Stomach (tissue), 8 donors: ENCODE measurements at regions not wholly inside any gene's neighbourhood (a gene's known extent, or its start where the extent isn't known, plus 50 kb on each side); places are given as distances from the start of the nearest gene placed in this dataset.
"Not testable (repeated sequence)": the region's sequence is repeated elsewhere in the genome, so short reads cannot be mapped to it uniquely, and the experiment has no call there.

Experiments used
- DNase-seq, 2 donors: peaks; one replicate each; pipeline versions ENCODE4 v3.0.0 to v3.0.0-alpha.2; 2013 to 2019
- H3K27ac ChIP-seq, 5 donors: fragments of 200-600 bp in 4 of 5; sonication (generic) in 4 of 5; one replicate each; pipeline ENCODE4 v1.5.1; 2013 to 2019; ENCODE audit warnings: mild to moderate bottlenecking in 1 of 5, moderate library complexity in 1 of 5
- H3K27me3 ChIP-seq, 3 donors: fragments of 200-600 bp; sonication (generic); one replicate each; pipeline ENCODE4 v1.5.1; 2017 to 2019; ENCODE audit warnings: mixed run types in 1 of 3
- H3K36me3 ChIP-seq, 4 donors: fragments of 200-600 bp; sonication (generic); 1 replicate in 3 of 4; 2 replicates in 1 of 4; pipeline ENCODE4 v1.5.1; 2016 to 2019
- H3K4me1 ChIP-seq, 4 donors: fragments of 200-600 bp; sonication (generic); one replicate each; pipeline ENCODE4 v1.5.1; 2016 to 2019
- H3K4me3 ChIP-seq, 4 donors: fragments of 200-600 bp; sonication (generic) in 3 of 4; one replicate each; pipeline ENCODE4 v1.5.1; 2016 to 2019; ENCODE audit warnings: mild to moderate bottlenecking in 1 of 4
- H3K9me3 ChIP-seq, 4 donors: fragments of 200-600 bp; sonication (generic); one replicate each; pipeline ENCODE4 v1.5.1; 2016 to 2019
- WGBS, 5 donors: extraction: QIAGEN DNeasy Blood & Tissue Kit in 3 of 5; methylation state at CpG; one replicate each; pipeline versions ENCODE4 v1.1.5 to v1.1.7; 2013 to 2018; 5-methylcytosine and 5-hydroxymethylcytosine counted together
- intact Hi-C: fragments of 100-400 bp; cut with DNase I; formaldehyde crosslinking; loops from one replicate; pipeline ENCODE4 v1.15.1; 2023; ENCODE audit warnings: low total_unique reads
- donor health status: healthy with polysubstance abuse.
- donor health status: Bipolar disorder and iron deficiency.
- donor health status: healthy.

DNA sequence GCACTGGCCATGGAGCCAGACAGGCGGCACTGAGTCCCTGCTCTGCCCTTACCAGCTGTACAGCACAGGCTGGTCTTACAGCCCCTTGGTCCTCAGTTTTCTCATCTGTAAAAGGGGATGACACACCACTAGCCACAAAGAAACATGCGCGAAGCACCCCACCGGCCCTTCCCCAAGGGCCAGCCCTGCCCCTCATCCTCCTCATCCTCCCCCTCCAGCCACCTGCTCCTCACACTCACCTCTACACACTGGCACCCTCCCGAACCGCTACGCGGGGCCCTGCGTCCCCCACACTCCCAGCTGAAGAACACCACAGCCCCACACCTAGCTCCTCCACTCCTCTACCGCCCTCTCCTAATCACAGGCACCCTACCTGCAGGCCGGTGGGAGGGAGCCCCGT lies 138.4 kb downstream of the TNFRSF13B start:
- DNase-seq, intact Hi-C loops, H3K4me1 ChIP-seq, H3K36me3 ChIP-seq, H3K4me3 ChIP-seq, H3K27me3 ChIP-seq, H3K9me3 ChIP-seq, H3K27ac ChIP-seq: not testable (repeated sequence)
- WGBS, 5 donors, result 76 to 93% (median 89%) methylated on average over 3 to 11 of the region's 12 CpGs

GRCh38 chr17:16832853-16833252 lies 139.1 kb downstream of the TNFRSF13B start:
- H3K4me1 ChIP-seq, H3K27ac ChIP-seq, H3K9me3 ChIP-seq, intact Hi-C loops, H3K27me3 ChIP-seq, H3K4me3 ChIP-seq, H3K36me3 ChIP-seq: not testable (repeated sequence)
- 23 to 49% (median 39%) methylated on average over 4 to 5 of the region's 8 CpGs; no CpG with 5 or more reads in 1 of the 5 donors for WGBS, 5 donors
- peak in 1 of 2 donors; percentile 40 for DNase-seq

DNA sequence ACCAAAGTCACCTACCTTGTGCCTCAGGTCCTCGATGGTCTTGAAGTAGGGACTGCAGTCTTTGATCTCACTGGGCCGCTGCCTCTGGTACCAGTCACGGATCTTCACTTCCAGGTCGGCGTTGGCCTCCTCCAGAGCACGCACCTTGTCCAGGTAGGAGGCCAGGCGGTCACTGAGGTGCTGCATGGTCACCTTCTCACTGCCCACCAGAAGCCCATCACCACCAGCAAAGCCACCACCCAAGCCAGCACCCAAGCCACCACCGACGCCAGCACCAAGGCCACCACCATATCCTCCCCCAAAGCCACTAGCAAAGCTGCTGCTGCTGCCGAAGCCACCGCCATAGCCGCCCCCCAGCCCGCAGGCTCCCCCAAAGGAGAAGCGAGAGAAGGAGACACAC lies 139.7 kb downstream of the TNFRSF13B start:
- DNase-seq, H3K36me3 ChIP-seq, H3K4me3 ChIP-seq, H3K9me3 ChIP-seq, H3K27me3 ChIP-seq, H3K27ac ChIP-seq, H3K4me1 ChIP-seq, intact Hi-C loops: not testable (repeated sequence)
- WGBS, 5 donors, result 83 to 87% (median 86%) methylated on average over 2 to 11 of the region's 14 CpGs; no CpG with 5 or more reads in 1 of the 5 donors

GRCh38 chr17:16830770-16831169 lies 140.7 kb downstream of the CCDC144A start:
- H3K4me1 ChIP-seq, H3K4me3 ChIP-seq, intact Hi-C loops, DNase-seq, H3K9me3 ChIP-seq, H3K36me3 ChIP-seq, H3K27ac ChIP-seq, H3K27me3 ChIP-seq: not testable (repeated sequence)
- 80 to 85% (median 84%) methylated on average over 3 to 5 of the region's 6 CpGs; no CpG with 5 or more reads in 2 of the 5 donors for WGBS, 5 donors

GRCh38 chr17:16830219-16830618 lies 140.2 kb downstream of the CCDC144A start:
- H3K27ac ChIP-seq, intact Hi-C loops, H3K36me3 ChIP-seq, H3K4me1 ChIP-seq, H3K9me3 ChIP-seq, H3K4me3 ChIP-seq, H3K27me3 ChIP-seq, DNase-seq: not testable (repeated sequence)
- 0 to 36% (median 20%) methylated on average over 1 to 2 of the region's 12 CpGs; no CpG with 5 or more reads in 1 of the 5 donors for WGBS, 5 donors
